GM12892 (cell line): ENCODE measurements at regions not wholly inside any gene's neighbourhood (a gene's known extent, or its start where the extent isn't known, plus 50 kb on each side); places are given as distances from the start of the nearest gene placed in this dataset.

ENCODE experiments used
- POLR2A ChIP-seq: IDR thresholded peaks from 2 replicates; pipeline ENCODE4 v1.6.1; 2011; ENCODE audit warnings: low read depth, low read length, control low read depth
- POLR2AphosphoS5 ChIP-seq: IDR thresholded peaks from 2 replicates; pipeline ENCODE4 v1.6.1; 2011; ENCODE audit warnings: low read depth, low read length, control low read depth
- TAF1 ChIP-seq: IDR thresholded peaks from 2 replicates; pipeline ENCODE4 v1.6.1; 2011; ENCODE audit warnings: low read depth, mild to moderate bottlenecking, control low read depth, low read length, borderline replicate concordance

DNA sequence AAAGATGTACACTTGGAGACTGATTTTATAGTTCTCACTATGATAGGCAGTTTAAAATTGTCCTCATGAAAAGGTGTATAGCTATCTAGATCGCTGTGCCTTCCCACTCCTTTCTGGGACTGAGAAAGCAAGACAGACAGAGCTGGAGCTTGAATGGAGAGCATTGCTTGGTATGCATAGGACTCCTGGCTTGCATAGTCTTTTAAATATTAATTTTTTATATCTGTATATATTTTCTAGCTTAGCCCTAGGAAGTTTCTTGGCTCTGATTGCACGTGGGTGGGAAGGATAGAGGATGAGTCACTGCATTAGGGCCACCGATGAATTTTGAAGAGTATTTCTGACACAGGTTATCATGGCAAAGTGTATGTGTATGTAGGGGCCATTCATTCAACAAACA, 150.0 kb upstream of the SPACA1 start:
- no peak for TF ChIP-seq TAF1
- no peak for TF ChIP-seq POLR2A
- no peak for TF ChIP-seq POLR2AphosphoS5
